Karpas-422 (cell line): ENCODE measurements at regions not wholly inside any gene's neighbourhood (a gene's known extent, or its start where the extent isn't known, plus 50 kb on each side); places are given as distances from the start of the nearest gene placed in this dataset.
A peak's percentile ranks its signal among the peaks of the same experiment; 100 is the strongest.

ENCODE experiments used
- DNase-seq: peaks from one replicate; pipeline ENCODE4 v3.0.0-alpha.2; 2015
- H2AFZ ChIP-seq: fragments of 200-600 bp; sonication (generic); 2 replicates; pipeline ENCODE4 v1.6.1; 2014; ENCODE audit warnings: antibody characterized with exemption, low read length, mixed read lengths
- H3K27ac ChIP-seq: fragments of 200-600 bp; sonication (generic); 2 replicates; pipeline ENCODE4 v1.5.1; 2014; ENCODE audit warnings: mild to moderate bottlenecking, low read length, moderate library complexity
- H3K27me3 ChIP-seq: fragments of 200-600 bp; sonication (generic); 2 replicates; pipeline ENCODE4 v1.6.1; 2014; ENCODE audit warnings: low read length, mixed read lengths
- H3K36me3 ChIP-seq: fragments of 200-600 bp; sonication (generic); 2 replicates; pipeline ENCODE4 v1.6.1; 2014; ENCODE audit warnings: low read length, mixed read lengths; ENCODE audit not compliant: insufficient read depth
- H3K4me1 ChIP-seq: fragments of 200-600 bp; sonication (generic); 2 replicates; pipeline ENCODE4 v1.6.1; 2014; ENCODE audit warnings: mild to moderate bottlenecking, low read length, mixed read lengths
- H3K4me2 ChIP-seq: fragments of 200-600 bp; sonication (generic); 2 replicates; pipeline ENCODE4 v1.6.1; 2014; ENCODE audit warnings: low read length, low read depth, mild to moderate bottlenecking; ENCODE audit not compliant: poor library complexity, severe bottlenecking
- H3K4me3 ChIP-seq: fragments of 200-600 bp; sonication (generic); 2 replicates; pipeline ENCODE4 v1.5.1; 2014; ENCODE audit warnings: mild to moderate bottlenecking, antibody characterized with exemption, low read length, mixed read lengths
- H3K79me2 ChIP-seq: fragments of 200-600 bp; sonication (generic); 2 replicates; pipeline ENCODE4 v1.6.1; 2014; ENCODE audit warnings: mild to moderate bottlenecking, low read length, mixed read lengths
- H3K9ac ChIP-seq: fragments of 200-600 bp; sonication (generic); 2 replicates; pipeline ENCODE4 v1.6.0; 2014; ENCODE audit warnings: low read length
- H3K9me2 ChIP-seq: fragments of 200-600 bp; sonication (generic), shearing (Covaris generic); replicated peaks from 2 replicates; pipeline ENCODE4 v1.6.0; 2014; ENCODE audit warnings: mild to moderate bottlenecking, low read length, moderate library complexity; ENCODE audit not compliant: insufficient read depth
- H3K9me3 ChIP-seq: fragments of 300-700, 200-600 bp; sonication (generic); 2 replicates; pipeline ENCODE4 v1.6.1; 2014; ENCODE audit warnings: low read length, mixed read lengths
- H4K20me1 ChIP-seq: fragments of 200-600 bp; sonication (generic); 2 replicates; pipeline ENCODE4 v1.6.1; 2014; ENCODE audit warnings: mild to moderate bottlenecking, antibody characterized with exemption, low read length, low read depth; ENCODE audit not compliant: insufficient read depth

- Histone ChIP-seq H3K4me1 (no peaks in the 10 kb centered on the region), H3K9me3 (no peaks in the 10 kb centered on the region), H3K9ac (no peak overlapping the region)
Observed at GRCh38 chr17:77641718-77642117, 316.8 kb upstream of the TNRC6C start.

GRCh38 chr17:77644181-77645071, 314.1 kb upstream of the TNRC6C start:
- no peak for DNase-seq
- Histone ChIP-seq H2AFZ (no peak overlapping the region), H3K9me3 (no peaks in the 10 kb centered on the region), H3K27me3 (no peaks in the 10 kb centered on the region), H4K20me1 (no peaks in the 10 kb centered on the region), H3K9ac (no peak overlapping the region), H3K36me3 (no peaks in the 10 kb centered on the region), H3K4me1 (no peaks in the 10 kb centered on the region), H3K27ac (no peak overlapping the region), H3K79me2 (no peaks in the 10 kb centered on the region), H3K4me2 (no peak overlapping the region), H3K4me3 (no peak overlapping the region), H3K9me2 (no peaks in the 10 kb centered on the region)

More at GRCh38 chr17:77641718-77642117, 316.8 kb upstream of the TNRC6C start:
- no peak overlapping the region for H3K4me3 ChIP-seq
- H3K9me2 ChIP-seq = no peaks in the 10 kb centered on the region
- H4K20me1 ChIP-seq = no peaks in the 10 kb centered on the region
- H3K27ac ChIP-seq = no peak overlapping the region
- no peaks in the 10 kb centered on the region for H3K36me3 ChIP-seq
- H3K4me2 ChIP-seq = no peak overlapping the region
- no peak for DNase-seq
- no peak overlapping the region for H2AFZ ChIP-seq
- H3K79me2 ChIP-seq = no peaks in the 10 kb centered on the region
- no peaks in the 10 kb centered on the region for H3K27me3 ChIP-seq

DNA sequence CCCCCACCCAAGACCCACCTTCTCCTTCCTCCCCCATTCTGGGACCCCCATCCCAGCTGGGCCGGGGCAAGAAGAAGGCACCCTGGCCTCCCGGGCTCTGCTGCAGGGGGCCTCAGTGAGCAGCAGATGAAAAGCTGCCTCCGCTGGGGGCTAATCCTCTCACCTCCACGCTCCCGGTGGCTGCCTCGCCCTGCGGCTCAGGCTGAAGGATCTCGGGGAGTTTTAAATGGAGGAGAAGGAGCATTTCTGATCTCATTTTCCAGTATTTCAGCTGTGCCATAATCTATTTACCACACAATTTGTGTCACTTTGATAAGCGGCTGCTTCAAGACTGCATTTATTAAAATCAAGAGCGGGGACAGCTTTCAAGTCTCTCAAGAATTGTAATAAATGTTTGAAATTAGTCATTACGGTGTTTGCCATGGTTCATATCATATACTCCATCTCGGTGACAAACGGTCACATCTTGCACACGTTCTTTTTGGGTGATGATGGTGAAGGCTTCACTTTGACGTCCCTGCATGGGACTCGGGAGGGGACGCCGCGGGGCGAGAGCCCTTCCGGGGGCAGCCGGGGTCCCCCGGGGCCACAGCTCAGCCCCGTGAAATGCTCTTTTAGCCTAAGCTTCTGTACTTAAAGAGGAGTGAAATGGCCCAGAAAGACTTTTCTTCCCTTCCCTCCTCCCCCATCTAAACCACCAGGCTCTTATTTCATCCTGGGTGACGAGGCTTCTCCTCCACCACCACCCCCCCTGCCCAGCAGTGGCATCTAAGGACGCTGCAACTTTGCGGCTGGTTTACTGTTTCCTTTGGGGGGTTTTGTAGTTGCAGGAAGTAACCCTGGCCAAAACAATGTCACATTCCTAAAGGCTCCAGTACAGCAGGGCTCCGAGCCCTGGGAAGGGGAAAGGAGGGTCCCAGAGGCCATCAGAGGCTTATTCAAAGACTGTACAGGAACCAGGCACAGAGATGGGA, 313.1 kb upstream of the TNRC6C start:
- H2AFZ ChIP-seq = no peak overlapping the region
- no peaks in the 10 kb centered on the region for H3K27me3 ChIP-seq
- DNase-seq = no peak
- no peak overlapping the region for H3K4me2 ChIP-seq
- H3K4me3 ChIP-seq = no peak overlapping the region
- H3K4me1 ChIP-seq = no peaks in the 10 kb centered on the region
- H3K27ac ChIP-seq = no peak overlapping the region
- H4K20me1 ChIP-seq = no peaks in the 10 kb centered on the region
- H3K9me3 ChIP-seq = no peaks in the 10 kb centered on the region
- H3K9me2 ChIP-seq = no peaks in the 10 kb centered on the region
- no peak overlapping the region for H3K9ac ChIP-seq
- no peaks in the 10 kb centered on the region for H3K36me3 ChIP-seq
- H3K79me2 ChIP-seq = no peaks in the 10 kb centered on the region

- H3K9me2 ChIP-seq = no peaks in the 10 kb centered on the region
- H3K9me3 ChIP-seq = no peaks in the 10 kb centered on the region
- no peaks in the 10 kb centered on the region for H3K27me3 ChIP-seq
- H4K20me1 ChIP-seq = no peaks in the 10 kb centered on the region
- H3K4me1 ChIP-seq = no peaks in the 10 kb centered on the region
- no peaks in the 10 kb centered on the region for H3K36me3 ChIP-seq
- H3K79me2 ChIP-seq = no peaks in the 10 kb centered on the region
- H3K4me2 ChIP-seq = no peak overlapping the region
- no peak overlapping the region for H3K4me3 ChIP-seq
- no peak overlapping the region for H3K9ac ChIP-seq
- no peak overlapping the region for H3K27ac ChIP-seq
- no peak overlapping the region for H2AFZ ChIP-seq
- no peak for DNase-seq
Observed at GRCh38 chr17:77646046-77646430, 312.5 kb upstream of the TNRC6C start.

GRCh38 chr17:77647531-77647930, 311.0 kb upstream of the TNRC6C start:
- Histone ChIP-seq H3K79me2 (no peaks in the 10 kb centered on the region), H3K27ac (no peak overlapping the region), H3K36me3 (no peaks in the 10 kb centered on the region), H3K4me3 (no peak overlapping the region), H3K4me1 (no peaks in the 10 kb centered on the region), H3K9me2 (no peaks in the 10 kb centered on the region), H3K9ac (no peak overlapping the region), H3K4me2 (no peak overlapping the region), H4K20me1 (no peaks in the 10 kb centered on the region), H2AFZ (no peak overlapping the region), H3K9me3 (no peaks in the 10 kb centered on the region), H3K27me3 (no peaks in the 10 kb centered on the region)
- no peak for DNase-seq

GRCh38 chr17:77649717-77650211, 308.7 kb upstream of the TNRC6C start:
- H3K9ac ChIP-seq = no peak overlapping the region
- no peaks in the 10 kb centered on the region for H4K20me1 ChIP-seq
- H3K27me3 ChIP-seq = no peaks in the 10 kb centered on the region
- no peak overlapping the region for H3K4me3 ChIP-seq
- H3K9me3 ChIP-seq = no peaks in the 10 kb centered on the region
- no peak overlapping the region for H3K27ac ChIP-seq
- H3K79me2 ChIP-seq = no peaks in the 10 kb centered on the region
- H2AFZ ChIP-seq = no peak overlapping the region
- H3K4me1 ChIP-seq = no peaks in the 10 kb centered on the region
- no peaks in the 10 kb centered on the region for H3K9me2 ChIP-seq
- peak; percentile 51 for DNase-seq
- no peak overlapping the region for H3K4me2 ChIP-seq
- no peaks in the 10 kb centered on the region for H3K36me3 ChIP-seq

GRCh38 chr17:77651988-77652387, 306.5 kb upstream of the TNRC6C start:
- H3K4me2 ChIP-seq = no peak overlapping the region
- no peaks in the 10 kb centered on the region for H3K9me2 ChIP-seq
- no peaks in the 10 kb centered on the region for H3K79me2 ChIP-seq
- no peaks in the 10 kb centered on the region for H3K27me3 ChIP-seq
- H3K4me1 ChIP-seq = no peaks in the 10 kb centered on the region
- H4K20me1 ChIP-seq = no peaks in the 10 kb centered on the region
- H3K36me3 ChIP-seq = no peaks in the 10 kb centered on the region
- H3K9me3 ChIP-seq = no peaks in the 10 kb centered on the region
- H3K4me3 ChIP-seq = no peak overlapping the region
- no peak overlapping the region for H3K9ac ChIP-seq
- DNase-seq = no peak
- H2AFZ ChIP-seq = no peak overlapping the region
- no peak overlapping the region for H3K27ac ChIP-seq

GRCh38 chr17:77654296-77654695, 304.2 kb upstream of the TNRC6C start:
- H2AFZ ChIP-seq = no peak overlapping the region
- H3K4me2 ChIP-seq = no peak overlapping the region
- no peak overlapping the region for H3K4me3 ChIP-seq
- H3K4me1 ChIP-seq = no peaks in the 10 kb centered on the region
- no peak overlapping the region for H3K27ac ChIP-seq
- H3K79me2 ChIP-seq = no peaks in the 10 kb centered on the region
- no peak for DNase-seq
- no peaks in the 10 kb centered on the region for H3K9me2 ChIP-seq
- no peaks in the 10 kb centered on the region for H4K20me1 ChIP-seq
- H3K36me3 ChIP-seq = no peaks in the 10 kb centered on the region
- H3K9me3 ChIP-seq = no peaks in the 10 kb centered on the region
- no peaks in the 10 kb centered on the region for H3K27me3 ChIP-seq
- no peak overlapping the region for H3K9ac ChIP-seq
